ENCODE measurements at regions not wholly inside any gene's neighbourhood (a gene's known extent, or its start where the extent isn't known, plus 50 kb on each side); places are given as distances from the start of the nearest gene placed in this dataset.

DNA sequence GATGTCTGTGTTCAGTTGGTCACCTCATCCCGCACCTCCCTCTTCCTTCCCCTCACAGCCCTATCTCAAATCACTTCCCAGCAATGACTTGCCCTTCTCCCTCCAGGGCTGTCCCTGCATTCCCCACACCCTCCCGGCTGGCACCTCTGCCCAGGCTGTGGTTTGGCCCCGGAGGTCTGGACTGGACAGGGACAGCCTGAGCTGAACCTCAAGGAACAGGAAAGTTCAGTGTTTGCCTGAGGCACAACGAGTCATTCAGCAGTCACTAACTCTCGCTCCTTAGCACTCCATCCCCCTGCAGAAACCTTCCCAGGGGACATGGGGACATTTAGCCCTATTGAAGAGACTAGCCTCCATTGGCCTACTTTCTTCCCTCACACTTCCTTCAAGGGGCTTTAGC, 58.3 kb upstream of the MAP3K1 start:
- TF ChIP-seq HMG20B (CRISPR knock-in tag; conservative IDR thresholded peaks at IDR 0.05) (no peak), CCAR2 (optimal IDR thresholded peaks at IDR 0.05; ENCODE audit: low read depth, low read length) (no peak), ZC3H13 (CRISPR knock-in tag; IDR thresholded peaks at IDR 0.05) (no peak), FOXK2 (IDR thresholded peaks at IDR 0.05) (no peak), ZFX (CRISPR knock-in tag; IDR thresholded peaks at IDR 0.05; ENCODE audit: low read depth) (no peak), ZNF331 (CRISPR knock-in tag; IDR thresholded peaks at IDR 0.05) (no peak), ZNF101 (CRISPR knock-in tag; IDR thresholded peaks at IDR 0.05; ENCODE audit: borderline replicate concordance, low read depth) (no peak), ZNF136 (CRISPR knock-in tag; IDR thresholded peaks at IDR 0.05; ENCODE audit: low read depth) (no peak)
- TF ChIP-seq, protein P1, sequence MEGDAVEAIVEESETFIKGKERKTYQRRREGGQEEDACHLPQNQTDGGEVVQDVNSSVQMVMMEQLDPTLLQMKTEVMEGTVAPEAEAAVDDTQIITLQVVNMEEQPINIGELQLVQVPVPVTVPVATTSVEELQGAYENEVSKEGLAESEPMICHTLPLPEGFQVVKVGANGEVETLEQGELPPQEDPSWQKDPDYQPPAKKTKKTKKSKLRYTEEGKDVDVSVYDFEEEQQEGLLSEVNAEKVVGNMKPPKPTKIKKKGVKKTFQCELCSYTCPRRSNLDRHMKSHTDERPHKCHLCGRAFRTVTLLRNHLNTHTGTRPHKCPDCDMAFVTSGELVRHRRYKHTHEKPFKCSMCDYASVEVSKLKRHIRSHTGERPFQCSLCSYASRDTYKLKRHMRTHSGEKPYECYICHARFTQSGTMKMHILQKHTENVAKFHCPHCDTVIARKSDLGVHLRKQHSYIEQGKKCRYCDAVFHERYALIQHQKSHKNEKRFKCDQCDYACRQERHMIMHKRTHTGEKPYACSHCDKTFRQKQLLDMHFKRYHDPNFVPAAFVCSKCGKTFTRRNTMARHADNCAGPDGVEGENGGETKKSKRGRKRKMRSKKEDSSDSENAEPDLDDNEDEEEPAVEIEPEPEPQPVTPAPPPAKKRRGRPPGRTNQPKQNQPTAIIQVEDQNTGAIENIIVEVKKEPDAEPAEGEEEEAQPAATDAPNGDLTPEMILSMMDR (CRISPR knock-in tag; IDR thresholded peaks at IDR 0.05) = no peak

Measured in HepG2 (cell line).